MM.1S (cell line): ENCODE measurements at regions not wholly inside any gene's neighbourhood (a gene's known extent, or its start where the extent isn't known, plus 50 kb on each side); places are given as distances from the start of the nearest gene placed in this dataset.

Experiments
- CTCF ChIP-seq: fragments of 300-600 bp; sonication (generic); IDR thresholded peaks from 2 replicates; pipeline ENCODE4 v1.5.1; 2016; ENCODE audit warnings: antibody characterized with exemption, low read length, mixed read lengths
- EZH2 ChIP-seq: fragments of 300-600 bp; sonication (generic); optimal IDR thresholded peaks from 2 replicates; pipeline ENCODE3; 2017; ENCODE audit warnings: low read depth, mild to moderate bottlenecking, antibody characterized with exemption, low read length, mixed read lengths
- EZH2phosphoT487 ChIP-seq: fragments of 300-600 bp; sonication (generic); IDR thresholded peaks from 2 replicates; pipeline ENCODE4 v1.6.1; 2018; ENCODE audit warnings: antibody characterized with exemption, low read length

GRCh38 chr14:58815794-58816193 lies 178.0 kb downstream of the DACT1 start:
- TF ChIP-seq EZH2, result no peak
- TF ChIP-seq CTCF, result no peak
- no peak for TF ChIP-seq EZH2phosphoT487
